GM10248 (cell line): ENCODE measurements at regions not wholly inside any gene's neighbourhood (a gene's known extent, or its start where the extent isn't known, plus 50 kb on each side); places are given as distances from the start of the nearest gene placed in this dataset.

ENCODE experiments used
- CTCF ChIA-PET: fragments of 300-600 bp; sonication (Branson Sonifier 250); formaldehyde crosslinking; extraction: SDS; loops from one replicate; lab custom pipeline; 2021; ENCODE audit warnings: antibody characterized with exemption; lab: Yijun Ruan, JAX
- POLR2A ChIA-PET: fragments of 350-650 bp; sonication (Branson Sonifier 250); formaldehyde crosslinking; extraction: SDS; loops from one replicate; lab custom pipeline; 2020; ENCODE audit warnings: antibody characterized with exemption; lab: Yijun Ruan, JAX
- DNase-seq: peaks from one replicate; pipeline ENCODE4 v3.0.0; 2012; ENCODE audit errors: extremely low spot score
- TF ChIP-seq, protein P1 (sequence below): IDR thresholded peaks from 2 replicates; pipeline ENCODE4 v1.5.1; 2012; ENCODE audit warnings: mild to moderate bottlenecking, low read depth; ENCODE audit errors: extremely low read depth, missing control alignments, control extremely low read depth

DNA sequence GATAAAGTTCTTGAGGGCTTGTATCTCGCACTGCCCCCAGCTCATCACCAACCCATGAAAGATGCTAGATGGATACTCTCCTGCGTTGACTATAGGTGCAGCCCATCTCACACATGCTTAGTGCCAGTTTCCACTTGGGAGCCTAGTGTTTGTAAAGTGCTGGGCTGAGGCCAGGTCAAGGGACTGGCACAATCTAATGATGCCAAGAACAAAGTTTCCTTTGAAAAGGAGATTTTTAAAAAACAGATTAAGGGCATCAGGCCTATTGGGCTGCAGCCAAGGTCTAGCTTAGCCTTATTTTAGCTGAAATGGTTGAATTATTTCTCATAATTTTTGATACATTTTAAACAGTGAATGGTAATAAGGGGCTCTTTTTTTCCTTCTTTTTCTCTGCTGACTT, 259.0 kb downstream of the ADRA2A start:
- TF ChIP-seq, protein P1, sequence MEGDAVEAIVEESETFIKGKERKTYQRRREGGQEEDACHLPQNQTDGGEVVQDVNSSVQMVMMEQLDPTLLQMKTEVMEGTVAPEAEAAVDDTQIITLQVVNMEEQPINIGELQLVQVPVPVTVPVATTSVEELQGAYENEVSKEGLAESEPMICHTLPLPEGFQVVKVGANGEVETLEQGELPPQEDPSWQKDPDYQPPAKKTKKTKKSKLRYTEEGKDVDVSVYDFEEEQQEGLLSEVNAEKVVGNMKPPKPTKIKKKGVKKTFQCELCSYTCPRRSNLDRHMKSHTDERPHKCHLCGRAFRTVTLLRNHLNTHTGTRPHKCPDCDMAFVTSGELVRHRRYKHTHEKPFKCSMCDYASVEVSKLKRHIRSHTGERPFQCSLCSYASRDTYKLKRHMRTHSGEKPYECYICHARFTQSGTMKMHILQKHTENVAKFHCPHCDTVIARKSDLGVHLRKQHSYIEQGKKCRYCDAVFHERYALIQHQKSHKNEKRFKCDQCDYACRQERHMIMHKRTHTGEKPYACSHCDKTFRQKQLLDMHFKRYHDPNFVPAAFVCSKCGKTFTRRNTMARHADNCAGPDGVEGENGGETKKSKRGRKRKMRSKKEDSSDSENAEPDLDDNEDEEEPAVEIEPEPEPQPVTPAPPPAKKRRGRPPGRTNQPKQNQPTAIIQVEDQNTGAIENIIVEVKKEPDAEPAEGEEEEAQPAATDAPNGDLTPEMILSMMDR: no peak
- ChIA-PET CTCF (interaction anchor here (0.7 to 1.5 kb wide), 2 partner anchors 12 to 13 kb away, joined by 3 read pairs; no protein-coding TSS in a partner anchor), POLR2A (no interaction called here)
- DNase-seq: no peak

DNA sequence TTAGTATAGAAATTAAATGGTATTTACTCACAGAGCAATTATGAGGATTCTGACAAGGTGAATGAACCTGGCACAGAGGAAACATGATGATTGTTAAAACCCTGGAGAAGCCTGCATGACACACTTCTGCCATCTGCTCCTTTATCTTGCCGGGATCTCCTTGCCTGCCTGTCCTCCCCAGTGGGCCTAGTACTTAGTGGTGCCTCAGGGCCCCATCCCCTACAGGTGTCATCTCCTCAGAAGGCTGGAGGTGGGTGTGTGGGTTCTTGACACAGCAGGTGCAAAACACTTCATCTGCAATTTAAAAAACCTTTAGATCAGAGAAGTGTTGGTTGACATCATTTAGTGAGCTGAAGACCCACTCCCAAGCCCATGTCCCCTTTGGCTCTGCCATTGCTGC, 261.2 kb downstream of the ADRA2A start:
- no peak for DNase-seq
- ChIA-PET POLR2A (no interaction called here), CTCF (interaction anchor here (2.0 kb wide), 1 partner anchor 19 kb away, joined by 6 read pairs; no protein-coding TSS in a partner anchor)
- TF ChIP-seq, protein P1: no peak

DNA sequence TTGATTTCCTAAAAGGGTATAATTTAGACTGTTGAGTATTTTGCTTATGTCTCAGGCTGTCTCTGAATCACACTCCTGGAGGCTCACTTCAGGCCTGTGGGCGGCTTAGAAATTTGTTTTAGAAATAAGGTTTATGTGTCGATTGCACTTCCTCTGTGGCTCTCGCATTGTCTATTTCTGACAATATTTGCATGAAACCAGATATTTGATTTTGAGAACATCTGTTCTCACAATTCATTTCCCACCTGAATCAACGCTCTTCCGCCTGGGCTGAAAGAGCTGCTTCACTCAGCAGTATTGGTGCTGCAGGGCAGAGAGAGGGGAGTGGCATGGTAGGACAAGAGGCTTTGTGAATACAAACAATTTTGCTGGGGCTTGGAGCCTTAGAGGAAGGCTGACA, 262.0 kb downstream of the ADRA2A start:
- ChIA-PET CTCF (interaction anchor here (0.9 to 2.0 kb wide), 3 partner anchors 12 to 28 kb away, joined by 3 to 6 read pairs (median 3); no protein-coding TSS in a partner anchor), POLR2A (no interaction called here)
- TF ChIP-seq, protein P1: no peak
- DNase-seq: peak; percentile 3

DNA sequence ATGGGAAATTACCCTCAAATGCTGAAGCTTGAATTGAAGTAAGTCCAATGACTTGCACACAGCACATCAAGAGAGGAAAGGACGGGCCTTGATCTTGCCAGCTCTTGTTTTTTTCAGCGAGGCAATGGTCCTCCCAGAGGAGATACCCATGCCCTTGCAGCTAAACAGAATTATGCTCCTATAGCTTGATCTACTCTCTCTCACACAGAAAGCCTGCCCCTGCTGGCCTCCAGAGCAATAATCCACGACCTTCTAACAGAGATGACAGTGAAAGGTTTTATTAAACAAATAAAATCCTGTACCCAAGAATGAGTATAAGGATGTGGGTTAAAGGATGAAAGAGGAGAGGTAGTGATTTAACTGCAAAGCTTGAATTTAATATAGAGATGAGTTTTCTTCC, 268.0 kb downstream of the ADRA2A start:
- TF ChIP-seq, protein P1: peak; percentile 18
- ChIA-PET CTCF (interaction anchor here (1.1 kb wide), 2 partner anchors 9 to 11 kb away, joined by 3 read pairs; no protein-coding TSS in a partner anchor), POLR2A (no interaction called here)
- DNase-seq: no peak

DNA sequence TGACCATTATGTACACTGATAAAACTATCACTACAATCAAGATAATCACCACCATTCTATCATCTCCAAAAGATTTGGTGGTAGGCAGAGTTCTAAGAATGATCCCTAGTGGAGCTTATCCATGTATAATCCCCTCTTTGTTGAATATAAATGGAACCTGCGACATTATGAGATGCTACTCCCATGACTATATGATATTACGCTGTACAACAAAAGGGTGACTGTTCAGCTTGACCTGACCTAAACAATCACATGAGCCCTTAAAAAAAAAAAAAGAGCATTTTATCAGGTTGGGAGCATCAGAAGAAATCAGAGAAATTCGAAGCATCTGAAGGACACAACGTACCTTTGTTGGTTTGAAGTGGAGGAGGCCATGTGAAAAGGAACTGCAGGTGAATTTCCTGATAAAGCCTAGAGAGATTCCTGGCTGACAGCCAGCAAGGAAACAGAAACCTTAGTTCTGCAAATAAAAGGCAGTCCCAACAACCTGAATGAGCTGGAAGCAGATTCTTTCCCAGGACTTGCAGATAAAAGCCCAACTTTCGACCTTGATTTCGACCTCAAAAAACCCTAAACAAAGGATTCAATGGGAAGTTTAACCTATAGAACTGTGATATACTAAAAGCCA, 270.7 kb downstream of the ADRA2A start:
- POLR2A ChIA-PET: no interaction called here
- TF ChIP-seq, protein P1: no peak
- DNase-seq: no peak
- CTCF ChIA-PET: interaction anchor here (0.8 kb wide), 1 partner anchor 12 kb away, joined by 3 read pairs; no protein-coding TSS in a partner anchor

DNA sequence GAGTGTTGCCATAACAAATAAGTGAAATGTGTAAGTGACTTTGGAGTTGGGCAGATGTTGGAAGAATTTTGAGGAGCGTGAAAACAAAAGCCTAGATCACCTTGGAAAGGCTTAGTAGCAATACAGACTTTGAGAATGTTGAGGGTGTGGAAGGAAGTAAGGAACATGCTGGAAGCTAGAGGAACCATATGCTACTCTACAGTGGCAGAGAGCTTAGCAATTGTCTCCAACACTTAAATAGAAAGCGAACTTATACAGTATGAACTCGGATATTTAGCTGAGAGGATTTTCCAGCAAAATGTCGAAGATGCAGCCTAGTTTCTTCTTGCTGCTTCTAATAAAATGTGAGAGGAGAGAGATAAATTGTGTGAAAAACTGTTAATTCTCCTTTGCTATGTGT, 271.2 kb downstream of the ADRA2A start:
- TF ChIP-seq, protein P1: no peak
- POLR2A ChIA-PET: no interaction called here
- DNase-seq: no peak
- CTCF ChIA-PET: interaction anchor here (0.8 to 1.7 kb wide), 2 partner anchors 9 to 12 kb away, joined by 3 to 5 read pairs; no protein-coding TSS in a partner anchor
